Right lobe of liver (tissue), 4 donors: ENCODE measurements at regions not wholly inside any gene's neighbourhood (a gene's known extent, or its start where the extent isn't known, plus 50 kb on each side); places are given as distances from the start of the nearest gene placed in this dataset.

Source experiments
- POLR2A ChIP-seq: fragments of 450-650 bp; IDR thresholded peaks from one replicate; pipeline ENCODE4 v1.6.1; 2017; ENCODE audit warnings: antibody characterized with exemption, mild to moderate bottlenecking
- TF ChIP-seq, protein P1 (sequence below), 4 donors: fragments of 200-600 bp in 3 of 4; fragments of 450-650 bp in 1 of 4; IDR thresholded peaks; one replicate each; pipeline versions ENCODE4 v1.5.1 to v1.8.0; 2016 to 2022; ENCODE audit warnings: antibody characterized with exemption in 4 of 4, mild to moderate bottlenecking in 2 of 4
- donor health status: DM: no; HTN: no; CAD: no.
- donor health status: DM: no; HTN: no; CAD: no.
- donor health status: DM: no; HTN: yes; CAD: no.

- TF ChIP-seq, protein P1, sequence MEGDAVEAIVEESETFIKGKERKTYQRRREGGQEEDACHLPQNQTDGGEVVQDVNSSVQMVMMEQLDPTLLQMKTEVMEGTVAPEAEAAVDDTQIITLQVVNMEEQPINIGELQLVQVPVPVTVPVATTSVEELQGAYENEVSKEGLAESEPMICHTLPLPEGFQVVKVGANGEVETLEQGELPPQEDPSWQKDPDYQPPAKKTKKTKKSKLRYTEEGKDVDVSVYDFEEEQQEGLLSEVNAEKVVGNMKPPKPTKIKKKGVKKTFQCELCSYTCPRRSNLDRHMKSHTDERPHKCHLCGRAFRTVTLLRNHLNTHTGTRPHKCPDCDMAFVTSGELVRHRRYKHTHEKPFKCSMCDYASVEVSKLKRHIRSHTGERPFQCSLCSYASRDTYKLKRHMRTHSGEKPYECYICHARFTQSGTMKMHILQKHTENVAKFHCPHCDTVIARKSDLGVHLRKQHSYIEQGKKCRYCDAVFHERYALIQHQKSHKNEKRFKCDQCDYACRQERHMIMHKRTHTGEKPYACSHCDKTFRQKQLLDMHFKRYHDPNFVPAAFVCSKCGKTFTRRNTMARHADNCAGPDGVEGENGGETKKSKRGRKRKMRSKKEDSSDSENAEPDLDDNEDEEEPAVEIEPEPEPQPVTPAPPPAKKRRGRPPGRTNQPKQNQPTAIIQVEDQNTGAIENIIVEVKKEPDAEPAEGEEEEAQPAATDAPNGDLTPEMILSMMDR (IDR thresholded peaks at IDR 0.05): no peak
- TF ChIP-seq POLR2A: no peak
Measured at GRCh38 chr3:110291886-110292501, 779.6 kb upstream of the NECTIN3 start.
